Progenitor cell of endocrine pancreas (in vitro differentiated cells): ENCODE measurements at regions not wholly inside any gene's neighbourhood (a gene's known extent, or its start where the extent isn't known, plus 50 kb on each side); places are given as distances from the start of the nearest gene placed in this dataset.

Experiments
- DNase-seq: peaks from one replicate; pipeline ENCODE4 v3.0.0; 2021; ENCODE audit warnings: low spot score; ENCODE audit not compliant: unreplicated experiment
- H3K27ac Mint-ChIP-seq: 2 replicates; pipeline ENCODE4 v1.8.0; 2021; ENCODE audit warnings: mild to moderate bottlenecking, moderate library complexity, mixed read lengths
- H3K27me3 Mint-ChIP-seq: 2 replicates; pipeline ENCODE4 v1.8.0; 2021; ENCODE audit warnings: mixed read lengths
- H3K36me3 Mint-ChIP-seq: 2 replicates; pipeline ENCODE4 v1.8.0; 2022; ENCODE audit warnings: mixed read lengths; ENCODE audit not compliant: insufficient read depth
- H3K4me1 Mint-ChIP-seq: 2 replicates; pipeline ENCODE4 v1.8.0; 2021; ENCODE audit warnings: low read depth, mixed read lengths
- H3K4me3 Mint-ChIP-seq: 2 replicates; pipeline ENCODE4 v1.8.0; 2021; ENCODE audit warnings: low read depth, mild to moderate bottlenecking, moderate library complexity, mixed read lengths
- H3K9me3 Mint-ChIP-seq: 2 replicates; pipeline ENCODE4 v1.8.0; 2021; ENCODE audit warnings: low read depth, mixed read lengths
- CTCF ChIP-seq: fragments of 200-600 bp; sonication (generic); IDR thresholded peaks from one replicate; pipeline ENCODE4 v1.5.0; 2021; ENCODE audit warnings: antibody characterized with exemption, mild to moderate bottlenecking; ENCODE audit not compliant: unreplicated experiment

GRCh38 chr14:80077262-80077661, 134.0 kb downstream of the DIO2 start:
- Mint-ChIP-seq H3K4me3 (no peak overlapping the region), H3K9me3 (peaks cover 7% of the 10 kb centered on the region), H3K27me3 (no peaks in the 10 kb centered on the region), H3K36me3 (no peaks in the 10 kb centered on the region), H3K27ac (no peak overlapping the region), H3K4me1 (no peaks in the 10 kb centered on the region)
- no peak for DNase-seq
- no peak for TF ChIP-seq CTCF

GRCh38 chr14:80074900-80075574, 136.3 kb downstream of the DIO2 start:
- H3K4me3 Mint-ChIP-seq = no peak overlapping the region
- no peaks in the 10 kb centered on the region for H3K36me3 Mint-ChIP-seq
- no peak for DNase-seq
- H3K27ac Mint-ChIP-seq = no peak overlapping the region
- no peak for TF ChIP-seq CTCF
- H3K27me3 Mint-ChIP-seq = no peaks in the 10 kb centered on the region
- H3K9me3 Mint-ChIP-seq = peaks cover 13% of the 10 kb centered on the region
- H3K4me1 Mint-ChIP-seq = no peaks in the 10 kb centered on the region

- Mint-ChIP-seq H3K4me3 (no peak overlapping the region), H3K27ac (no peak overlapping the region), H3K27me3 (peaks cover 8% of the 10 kb centered on the region), H3K9me3 (peaks cover 4% of the 10 kb centered on the region), H3K4me1 (peaks cover 1% of the 10 kb centered on the region), H3K36me3 (no peaks in the 10 kb centered on the region)
- no peak for DNase-seq
- TF ChIP-seq CTCF = no peak
Measured at GRCh38 chr14:80059041-80059440, 152.3 kb downstream of the DIO2 start.

GRCh38 chr14:80056497-80056801, 154.9 kb downstream of the DIO2 start:
- no peaks in the 10 kb centered on the region for H3K36me3 Mint-ChIP-seq
- peaks cover 8% of the 10 kb centered on the region for H3K27me3 Mint-ChIP-seq
- DNase-seq = no peak
- no peak for TF ChIP-seq CTCF
- H3K9me3 Mint-ChIP-seq = peaks cover 3% of the 10 kb centered on the region
- no peak overlapping the region for H3K4me3 Mint-ChIP-seq
- peaks cover 1% of the 10 kb centered on the region for H3K4me1 Mint-ChIP-seq
- H3K27ac Mint-ChIP-seq = no peak overlapping the region

GRCh38 chr14:80055667-80056496, 155.4 kb downstream of the DIO2 start:
- peak; percentile 81 for TF ChIP-seq CTCF
- no peaks in the 10 kb centered on the region for H3K36me3 Mint-ChIP-seq
- DNase-seq = peak; percentile 18
- no peak overlapping the region for H3K4me3 Mint-ChIP-seq
- peaks cover 1% of the 10 kb centered on the region for H3K4me1 Mint-ChIP-seq
- H3K27me3 Mint-ChIP-seq = peaks cover 8% of the 10 kb centered on the region
- no peak overlapping the region for H3K27ac Mint-ChIP-seq
- H3K9me3 Mint-ChIP-seq = peaks cover 3% of the 10 kb centered on the region
